HG02884 (cell line): ENCODE measurements at regions not wholly inside any gene's neighbourhood (a gene's known extent, or its start where the extent isn't known, plus 50 kb on each side); places are given as distances from the start of the nearest gene placed in this dataset.
"Not testable (repeated sequence)": the region's sequence is repeated elsewhere in the genome, so short reads cannot be mapped to it uniquely, and the experiment has no call there.

Experiments
- ATAC-seq: cut with Tn5 transposase; IDR thresholded peaks from one replicate; pipeline ENCODE4 v1.9.1; 2021; ENCODE audit warnings: mild to moderate bottlenecking, moderate library complexity; ENCODE audit not compliant: unreplicated experiment

DNA sequence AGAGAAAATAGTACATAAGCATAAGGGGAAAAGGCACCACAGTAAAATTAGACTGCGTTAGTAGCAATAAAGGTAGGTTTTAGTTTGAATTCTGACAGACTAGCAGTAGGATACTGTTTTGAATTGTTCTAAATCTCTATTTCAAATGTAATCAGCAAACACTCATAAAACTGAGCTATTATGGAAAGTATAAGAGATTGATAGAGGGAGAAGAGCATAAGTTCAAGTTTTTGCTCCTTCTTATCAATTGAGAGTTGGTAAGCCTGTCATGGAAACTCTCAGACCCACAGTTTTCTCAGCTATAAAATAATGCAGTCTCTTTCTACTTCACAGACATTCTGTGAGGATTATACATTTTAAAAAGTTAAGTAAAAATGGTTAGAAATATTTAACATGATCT is 840.2 kb upstream of the CNTN5 start:
- no peak for ATAC-seq

GRCh38 chr11:98180921-98181320 is 839.8 kb upstream of the CNTN5 start:
- ATAC-seq, result no peak

GRCh38 chr11:98183034-98183433 is 837.7 kb upstream of the CNTN5 start:
- ATAC-seq, result no peak

DNA sequence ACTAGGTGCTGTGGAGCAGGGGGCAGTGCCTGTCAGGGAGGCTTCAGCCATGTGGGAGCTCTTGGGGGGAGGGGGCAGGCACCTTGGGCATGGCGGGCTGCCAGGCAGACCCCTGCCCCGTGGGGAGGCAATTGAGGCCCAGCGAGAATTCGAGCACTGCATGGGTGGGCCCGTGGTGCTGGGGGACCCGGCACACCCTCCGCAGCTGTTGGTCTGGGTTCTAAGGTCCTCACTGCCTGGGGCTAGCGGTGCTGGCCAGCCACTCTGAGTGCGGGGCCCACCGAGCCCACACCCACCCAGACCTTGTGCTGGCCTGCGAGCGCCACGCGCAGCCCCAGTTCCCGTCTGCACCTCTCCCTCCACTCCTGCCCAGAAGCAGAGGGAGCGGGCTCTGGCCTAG is 835.5 kb upstream of the CNTN5 start:
- no peak for ATAC-seq

GRCh38 chr11:98194611-98195010 is 826.1 kb upstream of the CNTN5 start:
- ATAC-seq, result no peak

GRCh38 chr11:98195300-98195699 is 825.4 kb upstream of the CNTN5 start:
- no peak for ATAC-seq

GRCh38 chr11:98207086-98207485 is 813.7 kb upstream of the CNTN5 start:
- no peak for ATAC-seq

GRCh38 chr11:98227278-98227677 is 793.5 kb upstream of the CNTN5 start:
- ATAC-seq, result no peak

- no peak for ATAC-seq
Observed at GRCh38 chr11:98230678-98231077, 790.1 kb upstream of the CNTN5 start.

DNA sequence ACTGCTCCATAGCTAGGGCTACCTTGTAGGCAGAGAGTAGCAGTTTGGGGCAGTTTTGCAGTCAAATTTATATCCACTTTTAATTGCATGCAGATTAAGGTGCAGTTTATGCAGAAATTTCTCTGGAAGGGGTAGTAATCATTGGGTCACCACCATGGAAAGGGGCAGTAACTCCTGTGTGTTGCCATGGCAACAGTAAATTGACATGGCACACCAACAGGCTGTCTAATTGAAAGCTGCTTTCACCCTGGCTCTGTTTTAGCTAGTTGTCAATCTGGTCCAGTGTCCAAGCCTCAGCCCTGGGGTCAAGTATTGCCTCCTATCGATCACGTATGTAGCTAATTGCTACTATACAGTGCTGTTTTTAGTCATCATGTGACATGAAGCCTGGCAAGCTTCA is 786.1 kb upstream of the CNTN5 start:
- no peak for ATAC-seq

GRCh38 chr11:98243897-98244296 is 776.9 kb upstream of the CNTN5 start:
- ATAC-seq, result no peak

DNA sequence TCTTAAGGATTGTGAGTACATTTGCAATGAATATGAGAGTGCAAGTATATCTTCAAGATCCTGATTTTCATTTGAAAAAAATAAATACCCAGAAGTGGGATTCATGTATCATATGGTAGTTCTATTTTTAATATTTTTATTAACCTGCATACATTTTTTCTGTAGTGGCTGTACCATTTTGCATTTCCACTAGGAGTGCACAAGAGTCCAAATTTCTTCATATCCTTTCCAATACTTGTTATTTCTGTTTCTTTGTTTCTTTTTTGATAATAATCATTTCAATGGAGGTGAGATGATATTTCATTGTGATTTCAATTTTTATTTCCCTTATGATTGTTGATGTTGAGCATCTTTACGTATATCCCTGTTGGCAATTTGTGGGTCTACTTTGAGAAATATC is 759.8 kb upstream of the CNTN5 start:
- no peak for ATAC-seq

DNA sequence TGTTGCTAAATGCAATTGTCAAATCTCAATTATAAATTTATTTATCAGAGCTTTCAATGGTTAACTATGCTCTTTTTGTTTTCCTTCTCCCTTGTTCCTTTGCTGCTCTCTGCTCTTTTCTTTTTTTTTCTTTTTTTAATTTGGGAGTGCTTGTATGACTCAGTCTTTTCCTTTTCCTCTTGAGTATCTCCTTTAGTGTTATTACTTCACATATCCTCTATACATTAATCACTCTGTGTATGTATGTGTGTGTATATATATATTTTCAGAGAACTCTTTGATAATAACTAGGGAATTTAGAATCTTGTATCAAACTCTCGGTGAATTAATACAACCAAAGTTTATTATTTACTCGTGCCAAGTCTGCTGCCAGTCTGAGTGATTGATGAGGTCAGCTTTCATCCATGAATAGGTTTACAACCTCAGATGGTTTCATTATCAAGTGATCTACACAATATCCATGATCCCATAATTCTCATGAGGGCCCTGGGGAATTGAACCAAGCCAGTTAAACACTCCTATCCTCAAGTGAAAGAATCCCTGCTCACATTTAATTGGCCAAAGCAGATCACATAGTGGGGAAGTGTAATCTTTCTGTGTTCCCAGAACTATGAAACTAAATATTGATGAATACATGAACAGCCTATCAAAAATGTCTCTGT is 743.4 kb upstream of the CNTN5 start:
- no peak for ATAC-seq

GRCh38 chr11:98289617-98290263 is 731.0 kb upstream of the CNTN5 start:
- ATAC-seq, result no peak

- ATAC-seq, result no peak
Observed at GRCh38 chr11:98296091-98296880, 724.5 kb upstream of the CNTN5 start.

- no peak for ATAC-seq
Observed at GRCh38 chr11:98300719-98301118, 720.0 kb upstream of the CNTN5 start.

DNA sequence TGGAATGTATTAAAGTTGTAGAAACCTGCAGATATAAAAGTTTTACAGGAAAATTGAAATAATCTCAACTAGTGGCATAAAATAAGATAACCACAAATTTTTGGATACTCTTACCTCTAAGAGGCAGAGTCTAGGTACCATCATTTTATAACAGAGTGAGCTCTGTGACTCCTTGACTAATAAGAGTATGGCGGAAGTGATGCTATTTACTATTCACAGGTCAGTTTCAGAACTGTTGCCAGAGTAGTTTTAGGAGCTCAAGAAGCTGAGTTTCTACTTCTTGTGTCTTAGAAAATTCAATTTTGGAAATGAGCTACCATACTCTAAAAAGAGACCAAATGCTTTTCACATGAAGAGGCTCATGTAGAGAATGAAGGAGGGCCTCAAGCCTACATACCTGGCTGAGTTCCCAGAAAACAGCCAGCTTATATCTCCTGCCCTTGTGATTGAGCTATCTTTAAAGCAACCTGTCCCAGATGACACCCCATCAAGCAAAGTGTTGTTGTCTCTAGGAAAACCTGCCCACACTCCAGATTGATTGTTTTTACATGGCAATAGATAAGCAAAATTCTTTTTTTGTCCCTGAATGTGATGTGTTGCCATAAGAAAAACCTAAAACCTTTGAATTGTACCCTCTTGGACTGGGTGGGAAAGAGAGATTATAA is 712.8 kb upstream of the CNTN5 start:
- ATAC-seq, result no peak

DNA sequence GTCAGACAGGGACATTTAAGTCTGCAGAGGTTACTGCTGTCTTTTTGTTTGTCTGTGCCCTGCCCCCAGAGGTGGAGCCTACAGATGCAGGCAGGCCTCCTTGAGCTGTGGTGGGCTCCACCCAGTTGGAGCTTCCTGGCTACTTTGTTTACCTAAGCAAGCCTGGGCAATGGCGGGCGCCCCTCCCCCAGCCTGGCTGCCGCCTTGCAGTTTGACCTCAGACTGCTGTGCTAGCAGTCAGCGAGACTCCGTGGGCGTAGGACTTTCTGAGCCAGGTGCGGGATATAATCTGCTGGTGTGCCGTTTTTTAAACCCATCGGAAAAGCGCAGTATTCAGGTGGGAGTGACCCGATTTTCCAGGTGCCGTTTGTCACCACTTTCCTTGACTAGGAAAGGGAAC is 690.4 kb upstream of the CNTN5 start:
- not testable (repeated sequence) for ATAC-seq

DNA sequence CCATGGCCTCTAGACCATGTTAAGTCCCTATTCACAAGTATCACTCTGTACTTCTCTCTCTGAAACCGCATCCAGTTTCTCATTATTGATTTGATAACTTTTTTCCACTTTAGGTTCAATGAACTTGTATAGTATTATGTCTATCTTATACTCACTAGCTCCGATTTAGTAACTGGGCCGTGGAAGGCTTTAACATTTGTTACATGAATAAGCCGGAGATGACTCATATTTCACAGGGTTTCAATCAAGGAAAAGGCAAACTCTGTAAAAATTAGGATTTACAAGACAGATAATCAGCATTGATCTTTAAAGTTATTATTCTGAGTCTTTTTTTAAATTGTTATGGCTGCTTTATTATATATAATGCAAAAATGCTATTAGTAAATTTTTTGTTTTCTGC is 662.2 kb upstream of the CNTN5 start:
- ATAC-seq, result no peak

DNA sequence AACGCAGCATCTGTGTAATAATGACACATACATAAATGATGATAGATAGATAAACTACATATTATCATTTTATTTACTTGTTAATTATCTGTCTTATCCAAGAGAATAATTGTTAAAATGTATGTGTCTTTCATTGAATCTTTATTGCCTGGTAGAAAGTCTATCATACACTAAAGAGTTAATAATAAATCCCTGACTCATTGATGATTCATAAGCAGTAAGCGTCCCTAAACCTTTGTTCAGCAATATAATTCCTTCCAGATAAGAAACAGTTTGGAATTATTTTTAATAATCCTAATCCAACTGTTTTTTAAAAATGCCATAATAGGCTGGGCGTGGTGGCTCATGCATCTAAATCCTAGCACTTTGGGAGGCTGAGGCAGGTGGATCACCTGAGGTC is 655.6 kb upstream of the CNTN5 start:
- ATAC-seq, result no peak

DNA sequence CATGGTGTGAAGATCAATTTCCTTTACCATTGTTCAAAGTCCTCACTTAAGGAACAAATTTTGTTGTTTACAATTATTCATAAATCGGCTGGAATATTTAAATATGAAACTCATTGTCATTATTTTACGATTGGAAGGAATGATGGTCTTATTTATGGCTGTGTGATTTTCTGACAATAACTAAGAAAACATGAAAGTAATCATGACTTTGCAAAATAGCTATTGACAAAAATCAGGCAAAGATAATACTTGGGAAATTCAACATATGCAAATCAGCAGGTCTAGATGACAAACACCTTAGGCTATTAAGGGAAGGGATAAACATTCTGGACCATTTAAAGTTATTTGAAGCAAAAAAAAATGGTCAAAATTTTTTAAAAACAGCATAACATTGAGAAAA is 654.8 kb upstream of the CNTN5 start:
- no peak for ATAC-seq

DNA sequence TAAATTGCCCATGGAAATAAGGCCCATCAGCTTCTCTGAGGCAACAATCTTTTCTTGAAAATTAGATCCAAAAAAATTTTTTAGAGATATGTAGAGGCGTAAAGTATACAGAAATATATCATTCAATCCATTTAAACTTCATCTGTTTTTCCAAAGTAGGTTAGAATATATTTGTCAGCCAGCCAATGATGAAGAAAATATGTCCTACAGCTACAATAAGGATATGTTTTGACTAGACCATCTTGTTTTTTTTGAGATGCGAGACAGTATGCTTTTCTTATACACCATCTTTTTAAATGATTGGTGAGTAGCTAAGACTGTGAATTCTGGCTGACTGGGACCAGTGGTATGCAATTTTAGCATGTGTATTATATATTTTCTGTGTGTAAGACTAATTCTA is 630.4 kb upstream of the CNTN5 start:
- no peak for ATAC-seq
